ENCODE measurements at regions not wholly inside any gene's neighbourhood (a gene's known extent, or its start where the extent isn't known, plus 50 kb on each side); places are given as distances from the start of the nearest gene placed in this dataset.

GRCh38 chr12:13559318-13559978 lies 362.9 kb downstream of the EMP1 start:
- RAD21 ChIA-PET (ENCODE audit: low non-redundant PET in 1 of 2, low total read pairs in 2 of 2, uncharacterized antibody in 2 of 2, unreplicated experiment in 2 of 2): no interaction called here
- ATAC-seq (peak; percentile 91), DNase-seq (ENCODE audit: low read depth, low spot score) (peak; percentile 86)
- Histone ChIP-seq H3K9me3 (ENCODE audit: control insufficient read depth in 1 of 2, insufficient read depth in 1 of 2, low read depth in 1 of 2, low read length in 2 of 2) (no peaks in the 10 kb centered on the region), H4K20me1 (ENCODE audit: insufficient read depth) (no peaks in the 10 kb centered on the region), H3K9me2 (ENCODE audit: insufficient read depth) (no peaks in the 10 kb centered on the region), H2AFZ (ENCODE audit: low read depth, low read length, poor library complexity, severe bottlenecking) (peak overlapping the region; percentile 22), H3K36me3 (ENCODE audit: control insufficient read depth in 1 of 2, insufficient read depth in 2 of 2, low read length in 2 of 2) (peaks cover 0 to 6% of the 10 kb centered on the region in 2 experiments; a peak in 1 of 4 replicates), H3K4me3 (replicated peaks in 1 of 2; ENCODE audit: low read depth in 1 of 2, low read length in 2 of 2) (no peak overlapping the region; a peak in 1 of 4 replicates), H3K4me2 (ENCODE audit: low read length) (peak overlapping the region; percentile 59), H3K4me1 (ENCODE audit: control insufficient read depth in 1 of 2, insufficient read depth in 2 of 2, low read length in 2 of 2) (peaks cover 26 to 40% of the 10 kb centered on the region in 2 experiments), H3K79me2 (ENCODE audit: insufficient read depth, low read length) (no peaks in the 10 kb centered on the region), H3K9ac (ENCODE audit: low read length) (peak overlapping the region; percentile 44), H3K27me3 (ENCODE audit: insufficient read depth, low read length) (no peaks in the 10 kb centered on the region), H3K27ac (ENCODE audit: low read depth, low read length) (peak overlapping the region; percentile 96)
- BruUV-seq (replicated peaks): TSS peak; percentile 62
- POLR2A ChIA-PET: interaction anchor here (1.1 to 1.5 kb wide), 2 partner anchors 11 to 14 kb away, joined by 3 to 4 read pairs; no protein-coding TSS in a partner anchor
- TF ChIP-seq JUND (IDR thresholded peaks at IDR 0.05) (peak; percentile 84), CTCF (IDR thresholded peaks at IDR 0.05 in 2 of 3, conservative IDR thresholded peaks at IDR 0.05 in 1 of 3; ENCODE audit: borderline replicate concordance in 1 of 3, insufficient read depth in 1 of 3, low read depth in 2 of 3, low read length in 2 of 3) (no peak), FOSL1 (IDR thresholded peaks at IDR 0.05; ENCODE audit: low read depth) (peak; percentile 80), SP1 (IDR thresholded peaks at IDR 0.05; ENCODE audit: low read depth) (peak; percentile 85), CBX3 (IDR thresholded peaks at IDR 0.05; ENCODE audit: low read depth) (peak; percentile 74), POLR2AphosphoS5 (IDR thresholded peaks at IDR 0.05; ENCODE audit: low read depth, low read length) (peak; percentile 39; the same call in 1 of the 2 replicates), TCF7L2 (IDR thresholded peaks at IDR 0.05; ENCODE audit: borderline replicate concordance, extremely low read depth, insufficient read depth, insufficient read length) (no peak), SIN3A (IDR thresholded peaks at IDR 0.05; ENCODE audit: low read depth) (peak; percentile 61; the same call in 1 of the 2 replicates), CEBPB (IDR thresholded peaks at IDR 0.05; ENCODE audit: low read depth) (peak; percentile 82), EGR1 (IDR thresholded peaks at IDR 0.05; ENCODE audit: low read depth) (peak; percentile 64; the same call in 1 of the 2 replicates), ELF1 (IDR thresholded peaks at IDR 0.05; ENCODE audit: borderline replicate concordance, low read depth) (peak; percentile 25; the same call in 1 of the 2 replicates), YY1 (IDR thresholded peaks at IDR 0.05; ENCODE audit: extremely low read depth, insufficient replicate concordance, low read depth, low read length) (no peak), RAD21 (IDR thresholded peaks at IDR 0.05; ENCODE audit: low read depth) (peak; percentile 30), ZBTB33 (IDR thresholded peaks at IDR 0.05; ENCODE audit: extremely low read depth, insufficient replicate concordance, low read length) (no peak), MAX (IDR thresholded peaks at IDR 0.05) (peak; percentile 94)
- CTCF ChIA-PET: interaction anchor here (0.9 to 1.4 kb wide), 2 partner anchors 12 to 25 kb away, joined by 3 to 5 read pairs; no protein-coding TSS in a partner anchor
- intact Hi-C loops (cut with micrococcal nuclease): no loop called here

Data from HCT116 (cell line).